ENCODE measurements at regions not wholly inside any gene's neighbourhood (a gene's known extent, or its start where the extent isn't known, plus 50 kb on each side); places are given as distances from the start of the nearest gene placed in this dataset.

GRCh38 chr10:62594093-62594520 lies 210.4 kb upstream of the ADO start:
- no peak for TF ChIP-seq POLR2A (IDR thresholded peaks at IDR 0.05)
- peak; percentile 65 to 83 (median 76) for TF ChIP-seq CTCF (IDR thresholded peaks at IDR 0.05)
